GM10248 (cell line): ENCODE measurements at regions not wholly inside any gene's neighbourhood (a gene's known extent, or its start where the extent isn't known, plus 50 kb on each side); places are given as distances from the start of the nearest gene placed in this dataset.

Experiments used
- CTCF ChIA-PET: fragments of 300-600 bp; sonication (Branson Sonifier 250); formaldehyde crosslinking; extraction: SDS; loops from one replicate; lab custom pipeline; 2021; ENCODE audit warnings: antibody characterized with exemption; lab: Yijun Ruan, JAX
- POLR2A ChIA-PET: fragments of 350-650 bp; sonication (Branson Sonifier 250); formaldehyde crosslinking; extraction: SDS; loops from one replicate; lab custom pipeline; 2020; ENCODE audit warnings: antibody characterized with exemption; lab: Yijun Ruan, JAX
- DNase-seq: peaks from one replicate; pipeline ENCODE4 v3.0.0; 2012; ENCODE audit errors: extremely low spot score
- TF ChIP-seq, protein P1 (sequence below): IDR thresholded peaks from 2 replicates; pipeline ENCODE4 v1.5.1; 2012; ENCODE audit warnings: mild to moderate bottlenecking, low read depth; ENCODE audit errors: extremely low read depth, missing control alignments, control extremely low read depth

DNA sequence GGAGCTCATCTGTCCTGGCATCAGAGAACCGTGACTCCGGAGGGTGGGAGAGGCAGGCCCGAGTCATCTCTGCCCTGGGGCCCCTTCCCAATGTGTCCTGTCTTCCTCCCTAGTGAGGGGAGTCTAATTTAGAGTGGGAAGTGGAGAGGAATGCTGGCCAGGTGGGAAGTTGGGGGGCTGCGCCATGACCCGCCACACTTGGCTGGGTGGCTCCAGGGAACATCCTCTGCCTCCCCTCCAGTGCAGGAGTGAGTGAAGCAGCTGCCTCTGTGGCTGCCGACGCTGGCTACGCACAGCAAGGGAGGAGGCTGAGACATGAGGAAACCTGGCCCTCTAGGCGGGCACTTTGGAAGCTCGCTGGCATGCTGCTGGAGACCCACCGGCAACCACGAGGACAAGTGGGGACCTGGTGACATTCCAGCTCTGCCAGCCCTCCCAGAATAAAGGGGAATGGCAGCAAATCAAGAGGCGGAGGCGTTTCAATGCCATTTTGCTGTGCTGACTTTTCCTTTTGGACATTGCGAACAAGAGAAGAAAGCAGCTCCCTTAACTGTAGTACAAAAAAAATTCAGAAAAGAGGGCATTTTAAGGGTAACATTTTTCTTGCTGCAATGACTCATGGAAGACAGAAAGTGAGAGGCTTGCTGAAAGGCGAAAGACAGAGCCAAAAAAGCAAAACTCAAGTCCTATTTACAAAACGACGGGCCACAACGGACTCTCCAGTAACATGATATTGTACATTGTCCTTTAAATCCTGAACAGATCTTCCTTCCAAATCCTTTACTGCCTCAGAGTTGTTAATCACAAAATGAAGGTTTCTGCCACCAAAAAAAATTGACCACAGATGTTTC, 121.2 kb upstream of the PITRM1 start:
- ChIA-PET CTCF (interaction anchor here (1.2 to 1.5 kb wide), 2 partner anchors 9 to 15 kb away, joined by 3 read pairs; no protein-coding TSS in a partner anchor), POLR2A (no interaction called here)

DNA sequence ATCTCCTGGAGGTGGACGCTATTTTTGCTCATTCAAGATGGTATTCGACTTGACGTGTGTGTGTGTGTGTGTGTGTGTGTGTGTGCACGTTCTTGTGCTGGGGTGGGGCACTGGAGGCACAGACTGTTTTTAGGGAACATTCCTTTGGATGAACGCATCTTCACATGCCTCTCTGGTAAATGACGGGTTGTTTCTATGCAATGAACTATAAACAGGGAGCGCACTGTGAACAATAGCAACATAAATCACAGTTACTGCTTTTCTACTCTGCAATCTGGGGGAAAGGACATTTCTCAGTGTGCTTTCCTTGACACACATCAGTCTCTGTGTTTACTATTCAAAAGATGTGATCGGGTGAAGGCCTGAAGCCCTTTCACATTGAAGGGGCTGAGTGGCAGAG, 120.1 kb upstream of the PITRM1 start:
- DNase-seq: no peak
- TF ChIP-seq, protein P1, sequence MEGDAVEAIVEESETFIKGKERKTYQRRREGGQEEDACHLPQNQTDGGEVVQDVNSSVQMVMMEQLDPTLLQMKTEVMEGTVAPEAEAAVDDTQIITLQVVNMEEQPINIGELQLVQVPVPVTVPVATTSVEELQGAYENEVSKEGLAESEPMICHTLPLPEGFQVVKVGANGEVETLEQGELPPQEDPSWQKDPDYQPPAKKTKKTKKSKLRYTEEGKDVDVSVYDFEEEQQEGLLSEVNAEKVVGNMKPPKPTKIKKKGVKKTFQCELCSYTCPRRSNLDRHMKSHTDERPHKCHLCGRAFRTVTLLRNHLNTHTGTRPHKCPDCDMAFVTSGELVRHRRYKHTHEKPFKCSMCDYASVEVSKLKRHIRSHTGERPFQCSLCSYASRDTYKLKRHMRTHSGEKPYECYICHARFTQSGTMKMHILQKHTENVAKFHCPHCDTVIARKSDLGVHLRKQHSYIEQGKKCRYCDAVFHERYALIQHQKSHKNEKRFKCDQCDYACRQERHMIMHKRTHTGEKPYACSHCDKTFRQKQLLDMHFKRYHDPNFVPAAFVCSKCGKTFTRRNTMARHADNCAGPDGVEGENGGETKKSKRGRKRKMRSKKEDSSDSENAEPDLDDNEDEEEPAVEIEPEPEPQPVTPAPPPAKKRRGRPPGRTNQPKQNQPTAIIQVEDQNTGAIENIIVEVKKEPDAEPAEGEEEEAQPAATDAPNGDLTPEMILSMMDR: no peak
- POLR2A ChIA-PET: no interaction called here
- CTCF ChIA-PET: interaction anchor here (1.2 kb wide), 1 partner anchor 7 kb away, joined by 3 read pairs; no protein-coding TSS in a partner anchor

More for the DNA sequence above, 121.2 kb upstream of the PITRM1 start:
- no peak for DNase-seq
- TF ChIP-seq, protein P1: no peak

DNA sequence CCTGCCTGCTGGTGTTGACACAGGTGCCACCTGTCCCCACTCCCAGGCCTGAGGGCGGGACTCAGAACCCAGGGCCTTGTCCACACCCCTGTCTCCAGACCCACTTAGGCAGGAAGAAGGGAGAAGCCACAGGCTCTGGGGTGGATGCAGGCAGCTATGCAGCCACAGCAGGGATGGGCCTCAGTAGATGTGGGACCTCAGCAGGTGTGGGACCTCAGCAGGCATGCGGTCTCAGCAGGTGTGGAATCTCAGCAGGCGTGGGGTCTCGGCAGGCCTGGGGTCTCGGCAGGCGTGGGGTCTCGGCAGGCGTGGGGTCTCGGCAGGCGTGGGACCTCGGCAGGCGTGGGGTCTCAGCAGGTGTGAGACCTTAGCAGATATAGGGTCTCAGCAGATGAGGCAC, 118.0 kb upstream of the PITRM1 start:
- DNase-seq: no peak
- POLR2A ChIA-PET: no interaction called here
- CTCF ChIA-PET: no interaction called here
- TF ChIP-seq, protein P1: no peak

DNA sequence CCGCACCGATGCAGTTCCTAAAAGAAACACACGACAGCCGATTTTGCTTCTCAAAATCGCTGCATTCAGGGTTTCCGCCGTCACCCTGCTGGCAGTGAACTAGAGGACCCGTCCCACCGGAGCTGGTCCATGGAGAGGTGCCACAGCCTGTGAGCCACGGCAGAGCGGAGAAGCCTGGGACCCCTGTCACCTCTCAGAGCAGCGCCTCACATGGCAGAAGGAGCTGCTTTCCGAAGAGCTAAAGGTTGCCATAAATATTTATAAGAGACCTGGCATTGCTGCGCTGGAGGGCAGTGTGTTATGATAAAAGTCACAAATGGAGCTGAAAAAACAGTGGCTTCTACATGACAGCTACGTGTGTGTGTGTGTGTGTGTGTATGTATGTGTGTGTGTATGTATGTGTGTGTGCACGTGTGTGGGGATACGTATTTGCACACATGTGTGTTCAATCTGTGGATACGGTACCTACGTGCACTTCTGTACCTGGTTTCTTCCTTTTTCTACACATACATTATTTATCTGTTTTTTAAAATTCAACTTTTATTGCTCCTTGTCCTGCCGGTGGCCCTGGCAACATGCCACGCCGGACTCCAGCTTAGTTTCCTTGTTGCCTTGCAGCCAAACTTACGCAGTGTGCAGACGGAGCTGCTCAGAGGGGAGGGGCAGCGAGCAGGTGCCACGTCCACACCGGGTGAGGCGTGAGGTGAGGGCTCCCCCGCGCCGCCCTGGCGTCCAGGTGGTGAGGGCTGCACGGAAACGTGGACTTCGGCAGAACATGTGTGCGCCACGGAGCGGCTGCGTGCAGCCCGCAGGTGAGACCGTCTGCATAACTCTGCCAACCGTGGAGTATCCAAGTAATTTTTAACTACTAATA, 115.2 kb upstream of the PITRM1 start:
- DNase-seq: no peak
- ChIA-PET CTCF (no interaction called here), POLR2A (no interaction called here)
- TF ChIP-seq, protein P1: no peak

DNA sequence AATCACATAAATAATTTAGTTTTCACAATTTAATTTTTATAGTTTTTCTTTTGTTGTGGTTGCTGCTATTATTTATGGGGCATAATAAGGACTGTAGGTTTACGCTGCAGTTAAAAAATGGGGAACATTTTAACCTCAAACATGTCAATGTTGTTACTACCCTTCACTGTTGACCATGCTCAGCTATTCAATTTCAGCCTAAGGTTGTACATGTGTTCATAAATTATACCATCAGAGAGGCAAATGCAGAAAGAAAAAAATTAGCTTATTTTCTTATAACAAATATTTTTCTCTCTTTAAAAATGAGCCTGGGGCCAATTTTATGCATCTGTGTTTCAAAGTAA, 110.1 kb upstream of the PITRM1 start:
- ChIA-PET POLR2A (no interaction called here), CTCF (interaction anchor here (1.4 kb wide), 1 partner anchor 24 kb away, joined by 4 read pairs; no protein-coding TSS in a partner anchor)

More for the DNA sequence above, 110.1 kb upstream of the PITRM1 start:
- DNase-seq: no peak
- TF ChIP-seq, protein P1: no peak
